KMS-11 (cell line): ENCODE measurements at regions not wholly inside any gene's neighbourhood (a gene's known extent, or its start where the extent isn't known, plus 50 kb on each side); places are given as distances from the start of the nearest gene placed in this dataset.
"Not testable (repeated sequence)": the region's sequence is repeated elsewhere in the genome, so short reads cannot be mapped to it uniquely, and the experiment has no call there.

Experiments
- H2AFZ ChIP-seq: fragments of 200-600 bp; sonication (generic); 2 replicates; pipeline ENCODE4 v1.6.1; 2016; ENCODE audit warnings: antibody characterized with exemption, mixed run types, low read depth
- H3K27ac ChIP-seq: fragments of 200-600 bp; sonication (generic); 2 replicates; pipeline ENCODE4 v1.6.1; 2016; ENCODE audit warnings: mild to moderate bottlenecking, mixed run types
- H3K27me3 ChIP-seq: fragments of 200-600 bp; sonication (generic); 2 replicates; pipeline ENCODE4 v1.6.1; 2017; ENCODE audit warnings: mild to moderate bottlenecking, low read depth, mixed run types, moderate library complexity; ENCODE audit not compliant: insufficient read depth
- H3K36me3 ChIP-seq: fragments of 200-600 bp; sonication (generic); 2 replicates; pipeline ENCODE4 v1.6.1; 2017; ENCODE audit warnings: mild to moderate bottlenecking, mixed run types; ENCODE audit not compliant: insufficient read depth
- H3K4me1 ChIP-seq: fragments of 200-600 bp; sonication (generic); 2 replicates; pipeline ENCODE4 v1.6.1; 2016; ENCODE audit warnings: mild to moderate bottlenecking, low read depth, mixed run types; ENCODE audit not compliant: poor library complexity, severe bottlenecking
- H3K4me2 ChIP-seq: fragments of 200-600 bp; sonication (generic); 2 replicates; pipeline ENCODE4 v1.7.0; 2016; ENCODE audit warnings: mild to moderate bottlenecking, mixed run types
- H3K4me3 ChIP-seq: fragments of 200-600 bp; sonication (generic); IDR thresholded peaks from 2 replicates; pipeline ENCODE4 v1.6.1; 2017; ENCODE audit warnings: low read depth, low read length, mixed read lengths; ENCODE audit not compliant: insufficient read depth
- H3K79me2 ChIP-seq: fragments of 200-600 bp; sonication (generic); 2 replicates; pipeline ENCODE4 v1.6.1; 2016; ENCODE audit warnings: low read depth, mixed run types; ENCODE audit not compliant: insufficient read depth
- H3K9ac ChIP-seq: fragments of 200-600 bp; sonication (generic); 2 replicates; pipeline ENCODE4 v1.6.1; 2016; ENCODE audit warnings: mild to moderate bottlenecking, mixed run types
- H4K20me1 ChIP-seq: fragments of 200-600 bp; sonication (generic); 2 replicates; pipeline ENCODE4 v1.6.1; 2016; ENCODE audit warnings: mild to moderate bottlenecking, mixed run types; ENCODE audit not compliant: insufficient read depth
- TF ChIP-seq, protein P1 (sequence below): fragments of 200-600 bp; sonication (generic); conservative IDR thresholded peaks from 2 replicates; pipeline ENCODE4 v1.6.1; 2017; ENCODE audit warnings: low read depth, mild to moderate bottlenecking, antibody characterized with exemption, low read length, moderate library complexity, mixed read lengths

- Histone ChIP-seq H3K9ac (no peak overlapping the region), H4K20me1 (no peaks in the 10 kb centered on the region), H2AFZ (no peak overlapping the region)
Measured at GRCh38 chr2:212894026-212894425, 257.4 kb downstream of the IKZF2 start.

GRCh38 chr2:212893216-212893615, 258.2 kb downstream of the IKZF2 start:
- no peak overlapping the region for H3K27ac ChIP-seq
- no peak overlapping the region for H3K4me2 ChIP-seq
- TF ChIP-seq, protein P1, sequence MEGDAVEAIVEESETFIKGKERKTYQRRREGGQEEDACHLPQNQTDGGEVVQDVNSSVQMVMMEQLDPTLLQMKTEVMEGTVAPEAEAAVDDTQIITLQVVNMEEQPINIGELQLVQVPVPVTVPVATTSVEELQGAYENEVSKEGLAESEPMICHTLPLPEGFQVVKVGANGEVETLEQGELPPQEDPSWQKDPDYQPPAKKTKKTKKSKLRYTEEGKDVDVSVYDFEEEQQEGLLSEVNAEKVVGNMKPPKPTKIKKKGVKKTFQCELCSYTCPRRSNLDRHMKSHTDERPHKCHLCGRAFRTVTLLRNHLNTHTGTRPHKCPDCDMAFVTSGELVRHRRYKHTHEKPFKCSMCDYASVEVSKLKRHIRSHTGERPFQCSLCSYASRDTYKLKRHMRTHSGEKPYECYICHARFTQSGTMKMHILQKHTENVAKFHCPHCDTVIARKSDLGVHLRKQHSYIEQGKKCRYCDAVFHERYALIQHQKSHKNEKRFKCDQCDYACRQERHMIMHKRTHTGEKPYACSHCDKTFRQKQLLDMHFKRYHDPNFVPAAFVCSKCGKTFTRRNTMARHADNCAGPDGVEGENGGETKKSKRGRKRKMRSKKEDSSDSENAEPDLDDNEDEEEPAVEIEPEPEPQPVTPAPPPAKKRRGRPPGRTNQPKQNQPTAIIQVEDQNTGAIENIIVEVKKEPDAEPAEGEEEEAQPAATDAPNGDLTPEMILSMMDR, result no peak

More at GRCh38 chr2:212894026-212894425, 257.4 kb downstream of the IKZF2 start:
- TF ChIP-seq, protein P1, result no peak
- Histone ChIP-seq H3K4me2 (no peak overlapping the region), H3K27ac (no peak overlapping the region), H3K79me2 (no peaks in the 10 kb centered on the region), H3K36me3 (no peaks in the 10 kb centered on the region), H3K4me1 (no peaks in the 10 kb centered on the region), H3K4me3 (no peak overlapping the region), H3K27me3 (no peaks in the 10 kb centered on the region)

DNA sequence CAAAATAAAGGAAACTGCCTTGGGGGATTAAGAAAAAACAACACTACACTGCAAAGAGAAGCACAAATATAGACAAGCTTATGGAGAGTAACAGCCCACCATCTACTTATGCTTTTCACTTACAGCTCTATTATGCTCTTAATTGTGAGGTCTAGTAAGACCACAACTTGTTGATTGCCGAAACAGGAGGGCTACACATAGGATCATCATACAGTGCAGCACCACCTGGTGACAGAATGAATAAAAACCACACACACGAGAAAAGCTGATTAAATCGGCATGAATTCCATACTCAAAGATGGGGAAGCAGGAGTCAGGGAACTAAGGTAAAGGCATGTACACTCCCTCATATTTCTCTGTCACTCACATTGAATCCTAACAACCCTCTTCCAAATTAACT, 259.2 kb downstream of the IKZF2 start:
- H3K27ac ChIP-seq, result no peak overlapping the region
- no peak overlapping the region for H3K4me3 ChIP-seq
- H2AFZ ChIP-seq, result no peak overlapping the region
- H3K9ac ChIP-seq, result no peak overlapping the region
- H4K20me1 ChIP-seq, result no peaks in the 10 kb centered on the region
- H3K36me3 ChIP-seq, result no peaks in the 10 kb centered on the region
- TF ChIP-seq, protein P1, result 0 out of 2 replicates have a peak, but pooled peaks have one; percentile 17
- H3K27me3 ChIP-seq, result no peaks in the 10 kb centered on the region
- no peaks in the 10 kb centered on the region for H3K79me2 ChIP-seq
- no peak overlapping the region for H3K4me2 ChIP-seq
- no peaks in the 10 kb centered on the region for H3K4me1 ChIP-seq

More at GRCh38 chr2:212893216-212893615, 258.2 kb downstream of the IKZF2 start:
- Histone ChIP-seq H3K4me1 (no peaks in the 10 kb centered on the region), H3K9ac (no peak overlapping the region), H2AFZ (no peak overlapping the region), H4K20me1 (no peaks in the 10 kb centered on the region), H3K4me3 (no peak overlapping the region), H3K36me3 (no peaks in the 10 kb centered on the region), H3K27me3 (no peaks in the 10 kb centered on the region), H3K79me2 (no peaks in the 10 kb centered on the region)

GRCh38 chr2:212891580-212891979, 259.8 kb downstream of the IKZF2 start:
- H3K27me3 ChIP-seq, result no peaks in the 10 kb centered on the region
- no peak overlapping the region for H3K9ac ChIP-seq
- no peaks in the 10 kb centered on the region for H3K79me2 ChIP-seq
- no peaks in the 10 kb centered on the region for H3K4me1 ChIP-seq
- H3K27ac ChIP-seq, result no peak overlapping the region
- H4K20me1 ChIP-seq, result no peaks in the 10 kb centered on the region
- no peak overlapping the region for H3K4me3 ChIP-seq
- TF ChIP-seq, protein P1, result no peak
- no peak overlapping the region for H3K4me2 ChIP-seq
- no peak overlapping the region for H2AFZ ChIP-seq
- no peaks in the 10 kb centered on the region for H3K36me3 ChIP-seq

GRCh38 chr2:212882626-212883025, 268.8 kb downstream of the IKZF2 start:
- Histone ChIP-seq H3K36me3 (no peaks in the 10 kb centered on the region), H3K27me3 (no peaks in the 10 kb centered on the region), H2AFZ (no peak overlapping the region), H3K27ac (no peak overlapping the region), H3K79me2 (no peaks in the 10 kb centered on the region), H3K4me3 (no peak overlapping the region), H3K9ac (no peak overlapping the region), H3K4me2 (no peak overlapping the region), H4K20me1 (no peaks in the 10 kb centered on the region), H3K4me1 (no peaks in the 10 kb centered on the region)
- TF ChIP-seq, protein P1, result no peak

DNA sequence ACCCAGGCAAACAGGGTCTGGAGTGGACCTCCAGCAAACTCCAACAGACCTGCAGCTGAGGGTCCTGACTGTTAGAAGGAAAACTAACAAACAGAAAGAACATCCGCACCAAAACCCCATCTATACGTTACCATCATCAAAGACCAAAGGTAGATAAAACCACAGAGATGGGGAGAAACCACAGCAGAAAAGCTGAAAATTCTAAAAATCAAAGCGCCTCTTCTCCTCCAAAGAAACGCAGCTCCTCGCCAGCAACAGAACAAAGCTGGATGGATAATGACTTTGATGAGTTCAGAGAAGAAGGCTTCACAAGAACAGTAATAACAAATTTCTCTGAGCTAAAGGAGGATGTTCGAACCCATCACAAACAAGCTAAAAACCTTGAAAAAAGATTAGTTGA, 274.9 kb downstream of the IKZF2 start:
- not testable (repeated sequence) for H3K4me1 ChIP-seq, H3K36me3 ChIP-seq, H3K79me2 ChIP-seq, H3K27me3 ChIP-seq, H4K20me1 ChIP-seq, H3K4me3 ChIP-seq, H3K9ac ChIP-seq, H2AFZ ChIP-seq, H3K27ac ChIP-seq, H3K4me2 ChIP-seq

- H3K9ac ChIP-seq, H3K4me2 ChIP-seq, H2AFZ ChIP-seq, H4K20me1 ChIP-seq, H3K4me3 ChIP-seq, H3K36me3 ChIP-seq, H3K79me2 ChIP-seq, H3K27me3 ChIP-seq, H3K27ac ChIP-seq, H3K4me1 ChIP-seq: not testable (repeated sequence)
Measured at GRCh38 chr2:212875950-212876349, 275.5 kb downstream of the IKZF2 start.
